GM12864 (cell line): ENCODE measurements at regions not wholly inside any gene's neighbourhood (a gene's known extent, or its start where the extent isn't known, plus 50 kb on each side); places are given as distances from the start of the nearest gene placed in this dataset.
"Not testable (repeated sequence)": the region's sequence is repeated elsewhere in the genome, so short reads cannot be mapped to it uniquely, and the experiment has no call there.

Experiments
- DNase-seq: peaks from one replicate; pipeline ENCODE4 v3.0.0-alpha.2; 2011; ENCODE audit warnings: low read depth
- H3K4me3 ChIP-seq: 2 replicates; pipeline ENCODE4 v1.5.1; 2011; ENCODE audit warnings: mild to moderate bottlenecking, low read depth, low read length, control low read depth
- TF ChIP-seq, protein P1 (sequence below): IDR thresholded peaks from 2 replicates; pipeline ENCODE4 v1.5.1; 2011; ENCODE audit warnings: low read depth, mild to moderate bottlenecking, moderate library complexity, low read length, control low read depth, inconsistent platforms; ENCODE audit errors: missing control alignments

DNA sequence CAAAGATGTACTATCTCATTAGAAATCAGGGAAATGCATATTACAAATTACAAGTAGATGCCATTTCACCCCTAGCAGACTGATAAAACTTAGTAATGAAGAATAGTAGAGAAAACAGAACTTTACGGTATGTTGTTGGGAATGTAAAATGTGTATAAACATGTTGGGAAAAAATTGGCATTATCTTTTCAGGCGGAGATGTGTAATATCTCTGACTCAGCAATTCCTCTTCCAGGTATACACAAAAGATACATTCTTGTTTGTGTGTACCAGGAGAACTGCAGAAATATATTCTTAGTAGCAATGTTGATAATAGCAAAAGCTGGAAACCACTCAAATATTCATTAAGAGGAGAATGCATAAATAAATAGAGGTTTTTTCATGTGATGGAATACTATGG is 204.5 kb downstream of the LPIN1 start:
- TF ChIP-seq, protein P1, sequence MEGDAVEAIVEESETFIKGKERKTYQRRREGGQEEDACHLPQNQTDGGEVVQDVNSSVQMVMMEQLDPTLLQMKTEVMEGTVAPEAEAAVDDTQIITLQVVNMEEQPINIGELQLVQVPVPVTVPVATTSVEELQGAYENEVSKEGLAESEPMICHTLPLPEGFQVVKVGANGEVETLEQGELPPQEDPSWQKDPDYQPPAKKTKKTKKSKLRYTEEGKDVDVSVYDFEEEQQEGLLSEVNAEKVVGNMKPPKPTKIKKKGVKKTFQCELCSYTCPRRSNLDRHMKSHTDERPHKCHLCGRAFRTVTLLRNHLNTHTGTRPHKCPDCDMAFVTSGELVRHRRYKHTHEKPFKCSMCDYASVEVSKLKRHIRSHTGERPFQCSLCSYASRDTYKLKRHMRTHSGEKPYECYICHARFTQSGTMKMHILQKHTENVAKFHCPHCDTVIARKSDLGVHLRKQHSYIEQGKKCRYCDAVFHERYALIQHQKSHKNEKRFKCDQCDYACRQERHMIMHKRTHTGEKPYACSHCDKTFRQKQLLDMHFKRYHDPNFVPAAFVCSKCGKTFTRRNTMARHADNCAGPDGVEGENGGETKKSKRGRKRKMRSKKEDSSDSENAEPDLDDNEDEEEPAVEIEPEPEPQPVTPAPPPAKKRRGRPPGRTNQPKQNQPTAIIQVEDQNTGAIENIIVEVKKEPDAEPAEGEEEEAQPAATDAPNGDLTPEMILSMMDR, result no peak
- H3K4me3 ChIP-seq, result no peak overlapping the region
- no peak for DNase-seq

DNA sequence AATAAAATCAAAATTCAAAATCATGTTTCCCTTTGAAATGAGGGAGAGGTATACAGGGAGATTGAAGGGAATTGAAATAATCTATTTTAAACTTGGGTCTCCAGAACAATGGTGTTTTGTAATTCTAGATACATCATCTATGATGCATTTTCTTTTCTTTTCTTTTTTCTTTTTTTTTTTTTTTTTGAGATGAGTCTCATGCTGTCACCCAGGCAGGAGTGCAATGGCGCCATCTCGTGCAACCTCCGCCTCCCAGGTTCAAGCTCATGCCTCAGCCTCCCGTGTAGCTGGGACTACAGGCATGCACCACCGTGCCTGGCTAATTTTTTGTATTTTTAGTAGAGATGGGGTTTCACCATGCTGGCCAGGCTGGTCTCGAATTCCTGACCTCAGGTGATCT is 205.1 kb downstream of the LPIN1 start:
- not testable (repeated sequence) for H3K4me3 ChIP-seq, DNase-seq

DNA sequence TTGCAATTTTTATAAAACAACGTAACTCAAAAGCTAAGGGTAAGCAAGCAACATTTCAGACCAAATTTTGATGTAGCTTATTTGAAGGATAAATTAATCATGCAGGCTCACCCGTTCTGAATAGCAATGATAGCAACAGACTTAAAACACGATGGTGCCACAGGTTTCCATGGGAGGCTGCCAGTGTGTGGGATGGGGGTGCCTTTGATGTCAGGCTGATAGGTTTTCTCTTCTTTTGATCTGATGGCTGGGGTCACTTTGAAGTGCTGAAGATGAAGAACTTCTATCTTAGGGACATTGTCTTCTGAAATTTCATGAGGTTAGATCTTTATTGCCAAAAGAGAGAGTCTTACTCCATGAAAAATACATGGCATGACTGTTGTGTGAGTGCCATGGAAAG is 206.8 kb downstream of the LPIN1 start:
- H3K4me3 ChIP-seq, result no peak overlapping the region
- DNase-seq, result no peak
- TF ChIP-seq, protein P1, result no peak

DNA sequence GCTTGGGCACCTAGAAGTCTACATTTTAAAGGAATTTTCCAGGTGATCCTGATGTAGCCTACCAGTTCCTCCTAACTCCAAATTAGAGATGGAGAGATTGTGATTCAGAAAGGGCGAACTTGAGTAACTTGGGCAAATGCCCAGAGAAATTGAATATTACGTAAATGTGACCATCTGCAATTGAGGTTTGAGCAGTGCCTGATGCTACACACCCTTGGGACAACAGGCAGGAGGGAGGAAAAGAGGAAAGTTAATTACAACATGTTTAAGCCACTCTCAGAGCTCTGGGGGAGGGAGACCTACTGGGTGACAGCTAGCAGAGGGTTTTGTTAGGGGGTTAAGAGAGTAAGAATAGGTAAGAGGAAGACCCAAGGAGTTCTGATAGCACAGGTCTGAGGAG is 208.9 kb downstream of the LPIN1 start:
- no peak overlapping the region for H3K4me3 ChIP-seq
- TF ChIP-seq, protein P1, result no peak
- no peak for DNase-seq

DNA sequence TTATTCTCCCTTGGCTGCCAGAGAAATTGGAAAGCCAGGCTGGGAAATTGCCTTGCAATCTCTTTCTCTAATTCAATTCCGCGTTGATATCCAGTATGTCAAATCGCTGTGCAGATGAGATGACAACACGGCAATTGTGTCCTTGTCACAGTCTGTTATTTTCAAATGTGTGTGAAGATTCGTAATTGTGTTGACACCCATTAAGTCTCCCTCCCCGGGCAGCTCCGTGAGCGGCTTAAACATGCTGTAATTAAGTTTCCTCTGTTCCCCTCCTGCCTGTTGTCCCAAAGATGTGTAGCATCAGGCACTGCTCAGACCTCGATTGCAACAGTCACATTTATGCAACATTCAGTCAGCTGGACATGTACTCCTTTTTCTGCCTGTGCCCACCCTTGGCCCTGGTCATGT is 209.5 kb downstream of the LPIN1 start:
- H3K4me3 ChIP-seq, result no peak overlapping the region
- DNase-seq, result no peak
- TF ChIP-seq, protein P1, result no peak

DNA sequence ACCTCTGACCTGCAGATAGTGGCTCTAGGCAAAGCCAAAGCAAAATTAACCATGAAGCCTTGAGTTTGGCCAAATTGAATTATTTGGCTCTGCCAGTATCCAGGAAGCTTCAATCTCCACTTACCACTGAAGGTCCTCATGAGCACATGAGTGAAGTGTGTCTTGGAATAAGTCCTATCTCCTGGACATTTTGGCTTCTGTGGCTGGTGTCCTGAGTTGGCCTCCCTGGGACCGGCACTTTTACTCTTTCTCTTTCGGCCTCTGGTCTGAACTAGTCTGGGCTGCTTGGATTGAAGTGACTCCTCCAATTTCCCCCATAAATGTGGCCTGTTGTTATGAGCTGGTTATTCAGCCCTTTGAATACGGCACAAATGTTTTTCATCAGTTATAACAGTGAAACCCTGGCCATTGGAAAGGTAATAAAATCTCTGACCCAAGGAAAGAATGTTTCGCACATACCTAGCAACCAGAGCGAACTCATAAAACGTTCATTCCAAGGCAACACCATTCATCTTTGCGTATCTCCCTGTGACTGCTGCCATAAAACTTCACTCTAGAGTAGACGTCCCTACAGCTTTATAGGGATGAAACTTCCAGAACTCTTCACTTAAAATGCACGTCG is 216.4 kb downstream of the LPIN1 start:
- TF ChIP-seq, protein P1, result no peak
- H3K4me3 ChIP-seq, result no peak overlapping the region
- DNase-seq, result no peak

DNA sequence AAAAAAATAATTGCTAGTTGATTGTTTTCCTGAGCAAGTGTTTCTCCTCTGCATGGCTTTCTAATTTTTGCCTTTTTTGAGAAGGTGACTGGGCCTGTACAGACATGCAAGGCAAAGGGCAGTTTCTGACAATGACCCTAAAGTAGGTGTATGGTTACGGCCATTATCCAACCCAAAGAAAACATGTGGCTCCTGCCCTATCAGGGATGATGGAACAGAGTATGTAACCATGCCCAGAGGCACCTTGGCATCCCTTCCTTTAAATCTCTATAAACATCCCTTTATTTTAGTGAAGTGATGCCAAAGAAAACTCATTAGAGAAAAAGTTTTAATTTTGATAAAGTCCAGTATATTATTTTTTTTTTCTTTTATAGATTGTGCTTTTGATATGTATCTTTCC is 217.5 kb downstream of the LPIN1 start:
- H3K4me3 ChIP-seq, result no peak overlapping the region
- no peak for DNase-seq
- TF ChIP-seq, protein P1, result no peak
